ENCODE measurements at regions not wholly inside any gene's neighbourhood (a gene's known extent, or its start where the extent isn't known, plus 50 kb on each side); places are given as distances from the start of the nearest gene placed in this dataset.

DNA sequence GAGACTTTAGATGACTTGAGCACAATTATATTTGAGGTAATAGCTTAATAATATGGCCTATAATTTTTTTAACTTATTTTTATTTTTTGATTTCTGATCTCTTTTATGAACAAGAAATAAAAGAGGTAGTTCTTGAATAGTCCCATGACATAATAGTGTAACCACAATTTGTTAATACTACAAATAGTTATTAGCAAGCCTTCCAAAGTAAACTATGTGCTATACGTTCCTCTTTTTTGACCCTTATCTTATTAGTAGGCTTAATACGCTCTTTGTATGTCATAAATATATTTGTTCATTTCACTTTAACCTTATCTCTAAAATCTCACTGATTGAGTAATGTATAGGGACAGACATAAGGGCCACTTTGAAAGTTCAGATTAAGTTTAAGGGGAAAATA is 78.7 kb upstream of the NR4A3 start:
- DNase-seq (ENCODE audit: low read depth) = no peak
- no peak overlapping the region for H3K4me3 ChIP-seq (ENCODE audit: low read depth, low read length)
- TF ChIP-seq, protein P1, sequence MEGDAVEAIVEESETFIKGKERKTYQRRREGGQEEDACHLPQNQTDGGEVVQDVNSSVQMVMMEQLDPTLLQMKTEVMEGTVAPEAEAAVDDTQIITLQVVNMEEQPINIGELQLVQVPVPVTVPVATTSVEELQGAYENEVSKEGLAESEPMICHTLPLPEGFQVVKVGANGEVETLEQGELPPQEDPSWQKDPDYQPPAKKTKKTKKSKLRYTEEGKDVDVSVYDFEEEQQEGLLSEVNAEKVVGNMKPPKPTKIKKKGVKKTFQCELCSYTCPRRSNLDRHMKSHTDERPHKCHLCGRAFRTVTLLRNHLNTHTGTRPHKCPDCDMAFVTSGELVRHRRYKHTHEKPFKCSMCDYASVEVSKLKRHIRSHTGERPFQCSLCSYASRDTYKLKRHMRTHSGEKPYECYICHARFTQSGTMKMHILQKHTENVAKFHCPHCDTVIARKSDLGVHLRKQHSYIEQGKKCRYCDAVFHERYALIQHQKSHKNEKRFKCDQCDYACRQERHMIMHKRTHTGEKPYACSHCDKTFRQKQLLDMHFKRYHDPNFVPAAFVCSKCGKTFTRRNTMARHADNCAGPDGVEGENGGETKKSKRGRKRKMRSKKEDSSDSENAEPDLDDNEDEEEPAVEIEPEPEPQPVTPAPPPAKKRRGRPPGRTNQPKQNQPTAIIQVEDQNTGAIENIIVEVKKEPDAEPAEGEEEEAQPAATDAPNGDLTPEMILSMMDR (conservative IDR thresholded peaks at IDR 0.05; ENCODE audit: low read depth, low read length) = no peak

DNA sequence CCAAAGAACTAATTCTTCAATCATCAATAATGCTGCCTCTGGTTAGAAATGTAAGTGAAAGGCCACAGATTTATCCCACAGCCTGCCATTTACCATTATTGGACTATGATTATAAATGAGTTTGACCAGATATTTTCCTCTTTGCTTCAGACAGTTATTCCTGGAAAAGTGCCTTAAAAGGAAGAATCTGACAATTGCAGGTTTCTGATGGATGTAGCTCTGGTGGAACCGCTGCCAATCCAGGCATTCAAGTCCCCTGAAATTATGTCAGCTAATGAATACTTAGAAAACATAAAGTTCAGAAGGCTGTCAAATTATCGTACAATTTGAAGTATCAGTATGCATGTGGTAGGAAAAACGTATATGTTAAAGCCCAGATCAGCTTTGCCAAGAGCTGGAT is 78.2 kb upstream of the NR4A3 start:
- TF ChIP-seq, protein P1 (conservative IDR thresholded peaks at IDR 0.05; ENCODE audit: low read depth, low read length) = no peak
- no peak for DNase-seq (ENCODE audit: low read depth)
- H3K4me3 ChIP-seq (ENCODE audit: low read depth, low read length) = no peak overlapping the region

DNA sequence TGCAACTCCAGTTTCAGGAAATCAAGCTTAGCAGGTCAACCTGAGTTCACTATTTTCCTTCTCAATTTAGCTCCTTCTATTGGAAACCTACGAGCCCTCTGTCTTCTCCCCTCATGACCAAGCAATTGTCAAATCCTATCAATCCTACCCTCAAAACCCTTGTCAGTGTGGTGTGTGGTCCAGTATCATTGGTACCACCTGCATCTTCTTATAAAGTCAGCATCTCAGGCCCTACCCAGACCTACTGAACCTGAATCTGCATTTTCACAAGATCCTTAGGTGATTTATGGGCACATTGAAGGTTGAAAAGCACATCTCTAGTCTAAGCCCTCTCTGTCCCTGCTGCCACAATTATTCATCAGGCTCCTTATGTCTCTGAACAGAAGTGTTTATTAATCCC is 77.6 kb upstream of the NR4A3 start:
- no peak overlapping the region for H3K4me3 ChIP-seq (ENCODE audit: low read depth, low read length)
- TF ChIP-seq, protein P1 (conservative IDR thresholded peaks at IDR 0.05; ENCODE audit: low read depth, low read length) = no peak
- no peak for DNase-seq (ENCODE audit: low read depth)

DNA sequence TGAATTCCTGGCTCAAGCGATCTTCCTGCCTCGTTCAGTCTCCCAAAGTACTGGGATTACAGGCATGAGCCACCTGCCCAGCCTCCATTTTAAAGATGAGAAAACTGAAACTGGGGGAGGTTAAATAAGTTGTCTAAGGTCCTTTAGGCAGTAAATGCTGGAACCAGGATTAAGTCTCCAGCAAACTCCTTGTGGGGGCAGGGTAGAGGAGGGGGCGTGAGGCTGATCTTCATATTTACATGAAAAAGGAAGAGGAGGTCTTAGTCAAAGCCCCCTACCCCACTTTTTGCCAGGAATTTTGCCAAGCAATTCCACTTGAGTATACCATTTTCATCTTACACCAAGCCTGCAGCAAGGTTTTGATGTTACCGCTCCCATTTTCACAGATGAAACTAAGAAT is 76.6 kb upstream of the NR4A3 start:
- TF ChIP-seq, protein P1 (conservative IDR thresholded peaks at IDR 0.05; ENCODE audit: low read depth, low read length) = no peak
- no peak overlapping the region for H3K4me3 ChIP-seq (ENCODE audit: low read depth, low read length)
- no peak for DNase-seq (ENCODE audit: low read depth)

DNA sequence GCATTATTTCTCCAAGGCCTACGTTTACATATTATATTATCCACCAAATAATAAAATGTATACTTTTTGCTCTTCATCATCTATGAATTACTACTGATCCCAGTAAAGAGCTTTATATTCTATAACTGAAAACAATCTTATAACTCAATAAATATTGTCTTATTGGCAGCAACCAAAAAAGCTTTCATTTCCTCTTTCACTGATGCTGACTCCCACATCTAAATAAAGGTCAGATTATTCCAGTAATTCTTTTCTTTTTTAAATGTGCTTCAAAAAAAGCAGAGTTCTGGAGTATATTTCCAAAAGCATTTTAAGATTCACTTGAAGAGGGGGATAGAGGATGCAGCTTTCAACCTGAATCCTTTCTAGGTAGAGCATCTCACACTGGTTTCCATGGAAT is 75.3 kb upstream of the NR4A3 start:
- H3K4me3 ChIP-seq (ENCODE audit: low read depth, low read length) = no peak overlapping the region
- no peak for DNase-seq (ENCODE audit: low read depth)
- TF ChIP-seq, protein P1 (conservative IDR thresholded peaks at IDR 0.05; ENCODE audit: low read depth, low read length) = no peak

DNA sequence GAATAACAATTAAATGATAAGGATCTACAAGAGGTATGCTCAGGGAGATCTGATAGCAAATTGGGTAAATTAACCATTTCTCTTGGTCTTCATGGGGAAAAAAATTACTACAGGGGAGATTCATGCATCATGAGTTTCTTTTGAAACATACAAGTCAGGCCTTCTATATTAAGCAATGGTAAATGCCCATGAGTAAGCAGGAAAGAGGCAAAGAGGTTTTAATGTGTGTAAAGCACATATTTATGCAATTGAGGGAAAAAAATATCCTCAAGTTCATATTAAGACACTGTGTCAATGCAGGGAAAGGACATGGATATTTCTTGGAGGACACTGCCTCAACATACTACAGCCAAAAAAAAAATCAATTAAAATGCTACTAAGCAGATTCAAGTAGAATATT is 73.4 kb upstream of the NR4A3 start:
- H3K4me3 ChIP-seq (ENCODE audit: low read depth, low read length) = no peak overlapping the region
- peak; percentile 30 for DNase-seq (ENCODE audit: low read depth)
- TF ChIP-seq, protein P1 (conservative IDR thresholded peaks at IDR 0.05; ENCODE audit: low read depth, low read length) = no peak

DNA sequence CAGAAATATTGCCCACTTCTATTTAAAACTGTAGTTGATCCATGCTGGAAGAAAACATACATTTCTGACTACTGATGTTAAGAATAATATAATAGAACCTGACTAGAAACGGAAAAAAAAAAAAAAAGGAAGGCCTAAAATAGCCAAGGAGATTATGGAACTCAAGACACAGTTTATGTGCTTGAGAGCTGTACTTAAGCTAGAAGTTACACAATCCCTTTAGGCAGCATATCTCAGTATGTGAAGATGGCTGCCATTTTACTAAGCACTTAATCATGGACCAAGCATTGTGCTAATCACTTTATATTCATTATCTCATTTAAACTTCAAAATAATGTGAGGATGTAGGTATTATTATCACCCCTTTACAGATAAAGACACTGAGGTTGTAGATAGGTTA is 73.0 kb upstream of the NR4A3 start:
- H3K4me3 ChIP-seq (ENCODE audit: low read depth, low read length) = no peak overlapping the region
- TF ChIP-seq, protein P1 (conservative IDR thresholded peaks at IDR 0.05; ENCODE audit: low read depth, low read length) = no peak
- DNase-seq (ENCODE audit: low read depth) = peak; percentile 11
